PC-9 (cell line): ENCODE measurements at regions not wholly inside any gene's neighbourhood (a gene's known extent, or its start where the extent isn't known, plus 50 kb on each side); places are given as distances from the start of the nearest gene placed in this dataset.

Experiments
- BruUV-seq: library from RNA; stranded (reverse); fragments of 400-500 nt; replicated peaks from 2 replicates; lab custom pipeline; 2021; lab: Mats Ljungman, UMichigan
- CTCF ChIA-PET: fragments of 300-600 bp; sonication (Branson Sonifier 250); formaldehyde crosslinking; loops from one replicate; lab custom pipeline; 2022; ENCODE audit warnings: antibody characterized with exemption; lab: Charles Lee
- POLR2A ChIA-PET: fragments of 300-600 bp; sonication (Branson Sonifier 250); formaldehyde crosslinking; loops from one replicate; lab custom pipeline; 2022; ENCODE audit warnings: antibody characterized with exemption; ENCODE audit not compliant: unreplicated experiment; lab: Charles Lee
- DNase-seq, 2 experiments: peaks; one replicate each; pipeline versions ENCODE4 v3.0.0 to v3.0.0-alpha.2; 2015 to 2022; ENCODE audit warnings: mixed read lengths in 1 of 2
- H2AFZ ChIP-seq: fragments of 200-600 bp; sonication (generic); 2 replicates; pipeline ENCODE4 v1.8.1; 2017; ENCODE audit warnings: antibody characterized with exemption
- H3F3A ChIP-seq: fragments of 200-600 bp; sonication (generic); 2 replicates; pipeline ENCODE4 v1.8.1; 2017; ENCODE audit warnings: antibody characterized with exemption, mild to moderate bottlenecking, low read depth; ENCODE audit not compliant: insufficient read depth
- H3K27ac ChIP-seq: fragments of 200-600 bp; sonication (generic); 2 replicates; pipeline ENCODE4 v1.6.1; 2016; ENCODE audit warnings: mixed run types
- H3K27me3 ChIP-seq: fragments of 200-600 bp; sonication (generic); 2 replicates; pipeline ENCODE4 v1.6.1; 2016; ENCODE audit warnings: low read depth, mixed run types; ENCODE audit not compliant: insufficient read depth
- H3K36me3 ChIP-seq: fragments of 200-600 bp; sonication (generic); 2 replicates; pipeline ENCODE4 v1.6.1; 2016; ENCODE audit warnings: low read depth, mixed run types
- H3K4me1 ChIP-seq: fragments of 200-600 bp; sonication (generic); replicated peaks from 2 replicates; pipeline ENCODE4 v1.6.1; 2016; ENCODE audit warnings: mixed run types; ENCODE audit not compliant: insufficient read depth
- H3K4me2 ChIP-seq: fragments of 200-600 bp; sonication (generic); 2 replicates; pipeline ENCODE4 v1.6.1; 2017; ENCODE audit warnings: mixed run types
- H3K4me3 ChIP-seq: fragments of 200-600 bp; sonication (generic); 2 replicates; pipeline ENCODE4 v1.6.1; 2016; ENCODE audit warnings: mixed run types
- H3K79me2 ChIP-seq: fragments of 200-600 bp; sonication (generic); 2 replicates; pipeline ENCODE4 v1.6.1; 2017; ENCODE audit warnings: low read depth, mixed run types
- H3K9me2 ChIP-seq: fragments of 200-600 bp; sonication (generic); 2 replicates; pipeline ENCODE4 v1.8.1; 2017; ENCODE audit warnings: mild to moderate bottlenecking; ENCODE audit not compliant: insufficient read depth
- H3K9me3 ChIP-seq: fragments of 200-600 bp; sonication (generic); 2 replicates; pipeline ENCODE4 v1.8.1; 2016; ENCODE audit warnings: low read depth; ENCODE audit not compliant: insufficient read depth
- H4K20me1 ChIP-seq: fragments of 200-600 bp; sonication (generic); 2 replicates; pipeline ENCODE4 v1.8.1; 2017; ENCODE audit not compliant: insufficient read depth
- EZH2 ChIP-seq: fragments of 200-600 bp; sonication (generic); IDR thresholded peaks from 2 replicates; pipeline ENCODE4 v1.8.0; 2017; ENCODE audit warnings: antibody characterized with exemption, low read depth
- intact Hi-C: fragments of 100-400 bp; cut with micrococcal nuclease; formaldehyde crosslinking; loops from one replicate; pipeline ENCODE4 v1.10.0; 2022; ENCODE audit not compliant: unreplicated experiment
- TF ChIP-seq, protein P1 (sequence below): fragments of 200-600 bp; sonication (generic); conservative IDR thresholded peaks from 2 replicates; pipeline ENCODE4 v1.6.1; 2017; ENCODE audit warnings: mixed run types, antibody characterized with exemption, mild to moderate bottlenecking, moderate library complexity

- Histone ChIP-seq H3F3A (no peaks in the 10 kb centered on the region), H4K20me1 (no peaks in the 10 kb centered on the region), H3K79me2 (no peaks in the 10 kb centered on the region), H3K4me3 (no peak overlapping the region), H3K27me3 (peaks cover 4% of the 10 kb centered on the region; the same call in 1 of the 2 replicates), H3K27ac (no peak overlapping the region), H3K36me3 (no peaks in the 10 kb centered on the region), H3K9me2 (no peaks in the 10 kb centered on the region), H2AFZ (no peak overlapping the region), H3K4me2 (no peak overlapping the region), H3K9me3 (no peaks in the 10 kb centered on the region), H3K4me1 (no peaks in the 10 kb centered on the region)
- BruUV-seq: no TSS peak
- ChIA-PET CTCF (no interaction called here), POLR2A (no interaction called here)
- no peak for DNase-seq
- intact Hi-C loops: no loop called here
- TF ChIP-seq, protein P1, sequence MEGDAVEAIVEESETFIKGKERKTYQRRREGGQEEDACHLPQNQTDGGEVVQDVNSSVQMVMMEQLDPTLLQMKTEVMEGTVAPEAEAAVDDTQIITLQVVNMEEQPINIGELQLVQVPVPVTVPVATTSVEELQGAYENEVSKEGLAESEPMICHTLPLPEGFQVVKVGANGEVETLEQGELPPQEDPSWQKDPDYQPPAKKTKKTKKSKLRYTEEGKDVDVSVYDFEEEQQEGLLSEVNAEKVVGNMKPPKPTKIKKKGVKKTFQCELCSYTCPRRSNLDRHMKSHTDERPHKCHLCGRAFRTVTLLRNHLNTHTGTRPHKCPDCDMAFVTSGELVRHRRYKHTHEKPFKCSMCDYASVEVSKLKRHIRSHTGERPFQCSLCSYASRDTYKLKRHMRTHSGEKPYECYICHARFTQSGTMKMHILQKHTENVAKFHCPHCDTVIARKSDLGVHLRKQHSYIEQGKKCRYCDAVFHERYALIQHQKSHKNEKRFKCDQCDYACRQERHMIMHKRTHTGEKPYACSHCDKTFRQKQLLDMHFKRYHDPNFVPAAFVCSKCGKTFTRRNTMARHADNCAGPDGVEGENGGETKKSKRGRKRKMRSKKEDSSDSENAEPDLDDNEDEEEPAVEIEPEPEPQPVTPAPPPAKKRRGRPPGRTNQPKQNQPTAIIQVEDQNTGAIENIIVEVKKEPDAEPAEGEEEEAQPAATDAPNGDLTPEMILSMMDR: no peak
- TF ChIP-seq EZH2: no peak
Measured at GRCh38 chr10:1882728-1883127, 145.4 kb upstream of the ADARB2 start.

- no peak overlapping the region for H2AFZ ChIP-seq
- no peaks in the 10 kb centered on the region for H3K9me2 ChIP-seq
- no peaks in the 10 kb centered on the region for H3K36me3 ChIP-seq
- H3K79me2 ChIP-seq: no peaks in the 10 kb centered on the region
- ChIA-PET POLR2A (no interaction called here), CTCF (no interaction called here)
- H3K27me3 ChIP-seq: peaks cover 4% of the 10 kb centered on the region; the same call in 1 of the 2 replicates
- intact Hi-C loops: no loop called here
- H3K4me2 ChIP-seq: no peak overlapping the region
- TF ChIP-seq EZH2: no peak
- TF ChIP-seq, protein P1: no peak
- no TSS peak for BruUV-seq
- H3K4me1 ChIP-seq: no peaks in the 10 kb centered on the region
- DNase-seq: no peak
- no peaks in the 10 kb centered on the region for H3K9me3 ChIP-seq
- H4K20me1 ChIP-seq: no peaks in the 10 kb centered on the region
- H3K4me3 ChIP-seq: no peak overlapping the region
- H3F3A ChIP-seq: no peaks in the 10 kb centered on the region
- no peak overlapping the region for H3K27ac ChIP-seq
Measured at GRCh38 chr10:1882180-1882579, 144.9 kb upstream of the ADARB2 start.

DNA sequence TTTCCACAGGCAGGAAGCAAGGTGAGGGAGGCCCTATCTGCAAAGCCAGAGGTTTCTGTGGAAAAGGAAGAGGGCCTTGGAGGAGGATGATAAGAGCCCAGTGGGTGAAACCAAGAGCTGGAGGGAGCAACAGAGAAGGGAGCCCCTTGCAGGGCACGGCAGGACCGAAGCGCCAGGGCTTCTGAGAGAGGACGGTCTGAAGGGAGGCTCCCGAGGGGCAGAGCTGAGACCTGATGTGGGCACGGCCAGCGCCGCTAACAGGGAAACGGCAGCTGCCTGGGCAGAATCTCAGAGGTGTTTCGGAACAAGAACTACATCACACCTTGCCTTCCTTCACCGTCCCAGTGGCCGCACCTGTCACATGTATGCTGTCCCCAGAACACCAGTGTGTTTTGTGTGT, 144.3 kb upstream of the ADARB2 start:
- H3K27ac ChIP-seq: no peak overlapping the region
- no peaks in the 10 kb centered on the region for H3F3A ChIP-seq
- no peaks in the 10 kb centered on the region for H4K20me1 ChIP-seq
- DNase-seq: no peak
- no peaks in the 10 kb centered on the region for H3K4me1 ChIP-seq
- no peaks in the 10 kb centered on the region for H3K9me3 ChIP-seq
- intact Hi-C loops: no loop called here
- CTCF ChIA-PET: no interaction called here
- no peaks in the 10 kb centered on the region for H3K79me2 ChIP-seq
- H3K4me3 ChIP-seq: no peak overlapping the region
- H3K27me3 ChIP-seq: peaks cover 4% of the 10 kb centered on the region; the same call in 1 of the 2 replicates
- TF ChIP-seq, protein P1: no peak
- no peak for TF ChIP-seq EZH2
- BruUV-seq: no TSS peak
- no peaks in the 10 kb centered on the region for H3K9me2 ChIP-seq
- H3K4me2 ChIP-seq: no peak overlapping the region
- POLR2A ChIA-PET: no interaction called here
- H3K36me3 ChIP-seq: no peaks in the 10 kb centered on the region
- H2AFZ ChIP-seq: no peak overlapping the region
